HEK293 (cell line): ENCODE measurements at regions not wholly inside any gene's neighbourhood (a gene's known extent, or its start where the extent isn't known, plus 50 kb on each side); places are given as distances from the start of the nearest gene placed in this dataset.

Source experiments
- MYNN ChIP-seq: fragments of 450-650 bp; formaldehyde crosslinking; IDR thresholded peaks from 2 replicates; pipeline ENCODE4 v1.5.1; 2016; ENCODE audit warnings: missing biosample characterization, missing genetic modification characterization, borderline replicate concordance
- REST ChIP-seq: fragments of 450-650 bp; formaldehyde crosslinking; IDR thresholded peaks from 2 replicates; pipeline ENCODE4 v1.5.1; 2016; ENCODE audit warnings: missing biosample characterization, missing genetic modification characterization

- no peak for TF ChIP-seq MYNN
- TF ChIP-seq REST (tag by site-specific recombination), result no peak
Observed at GRCh38 chr3:56880720-56881575, 79.2 kb upstream of the ARHGEF3 start.
